LNCaP clone FGC (cell line): ENCODE measurements at regions not wholly inside any gene's neighbourhood (a gene's known extent, or its start where the extent isn't known, plus 50 kb on each side); places are given as distances from the start of the nearest gene placed in this dataset.

ENCODE experiments used
- DNase-seq: peaks from one replicate; pipeline ENCODE4 v3.0.0-alpha.2; 2011; ENCODE audit warnings: low read depth
- H3K4me3 ChIP-seq: 2 replicates; pipeline ENCODE4 v1.5.1; 2011; ENCODE audit warnings: mild to moderate bottlenecking, low read depth, low read length, control low read depth
- TF ChIP-seq, protein P1 (sequence below): IDR thresholded peaks from 2 replicates; pipeline ENCODE4 v1.5.1; 2012; ENCODE audit warnings: mild to moderate bottlenecking; ENCODE audit not compliant: control insufficient read depth, insufficient read depth; ENCODE audit errors: extremely low read depth

DNA sequence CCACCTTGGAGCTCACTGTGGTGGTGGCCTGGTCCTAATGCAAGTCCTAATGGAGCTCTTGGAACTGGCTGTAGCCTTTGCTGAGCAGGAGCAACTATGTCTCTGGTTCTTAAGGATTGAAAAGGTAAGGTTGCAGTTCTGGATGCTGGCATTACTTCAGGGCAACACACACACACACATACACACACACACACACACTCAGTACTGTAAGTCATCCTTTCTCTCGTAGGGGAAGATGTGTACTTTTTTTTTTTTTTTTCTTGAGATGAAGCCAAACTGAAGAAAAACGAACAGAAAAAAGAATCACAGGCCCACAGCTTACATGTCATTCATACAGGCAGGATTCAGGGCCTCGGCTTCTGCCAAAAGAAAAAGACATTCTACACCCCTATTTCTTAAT, 81.1 kb upstream of the RPS23 start:
- TF ChIP-seq, protein P1, sequence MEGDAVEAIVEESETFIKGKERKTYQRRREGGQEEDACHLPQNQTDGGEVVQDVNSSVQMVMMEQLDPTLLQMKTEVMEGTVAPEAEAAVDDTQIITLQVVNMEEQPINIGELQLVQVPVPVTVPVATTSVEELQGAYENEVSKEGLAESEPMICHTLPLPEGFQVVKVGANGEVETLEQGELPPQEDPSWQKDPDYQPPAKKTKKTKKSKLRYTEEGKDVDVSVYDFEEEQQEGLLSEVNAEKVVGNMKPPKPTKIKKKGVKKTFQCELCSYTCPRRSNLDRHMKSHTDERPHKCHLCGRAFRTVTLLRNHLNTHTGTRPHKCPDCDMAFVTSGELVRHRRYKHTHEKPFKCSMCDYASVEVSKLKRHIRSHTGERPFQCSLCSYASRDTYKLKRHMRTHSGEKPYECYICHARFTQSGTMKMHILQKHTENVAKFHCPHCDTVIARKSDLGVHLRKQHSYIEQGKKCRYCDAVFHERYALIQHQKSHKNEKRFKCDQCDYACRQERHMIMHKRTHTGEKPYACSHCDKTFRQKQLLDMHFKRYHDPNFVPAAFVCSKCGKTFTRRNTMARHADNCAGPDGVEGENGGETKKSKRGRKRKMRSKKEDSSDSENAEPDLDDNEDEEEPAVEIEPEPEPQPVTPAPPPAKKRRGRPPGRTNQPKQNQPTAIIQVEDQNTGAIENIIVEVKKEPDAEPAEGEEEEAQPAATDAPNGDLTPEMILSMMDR, result no peak
- no peak overlapping the region for H3K4me3 ChIP-seq

DNA sequence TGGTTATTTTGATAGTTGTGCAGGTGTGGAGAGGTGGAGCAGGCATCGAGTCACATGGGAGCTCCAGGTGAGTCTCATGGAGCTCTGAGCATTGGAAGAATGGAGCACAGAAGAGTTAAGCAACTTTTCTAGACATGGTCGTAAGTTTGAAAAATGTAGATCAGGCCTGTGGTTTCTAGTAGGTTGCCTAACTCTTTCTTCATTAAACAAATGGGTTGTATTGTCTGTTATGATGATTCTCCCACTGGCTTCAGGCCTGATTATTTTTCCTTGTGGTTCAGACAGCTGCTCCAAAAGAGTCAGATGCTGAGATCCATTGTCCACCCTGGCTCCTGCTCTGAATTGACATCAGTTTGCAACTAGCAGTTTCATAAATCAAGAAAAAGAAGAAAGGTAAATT, 80.3 kb upstream of the RPS23 start:
- H3K4me3 ChIP-seq, result no peak overlapping the region
- TF ChIP-seq, protein P1, result no peak
- DNase-seq, result no peak

More for the DNA sequence above, 81.1 kb upstream of the RPS23 start:
- DNase-seq, result no peak

- no peak for DNase-seq
Observed at GRCh38 chr5:82356808-82357671, 78.9 kb upstream of the RPS23 start.

GRCh38 chr5:82356021-82356420, 77.9 kb upstream of the RPS23 start:
- DNase-seq, result no peak
- no peak overlapping the region for H3K4me3 ChIP-seq
- TF ChIP-seq, protein P1, result no peak

More at GRCh38 chr5:82356808-82357671, 78.9 kb upstream of the RPS23 start:
- TF ChIP-seq, protein P1, result no peak
- no peak overlapping the region for H3K4me3 ChIP-seq

- no peak overlapping the region for H3K4me3 ChIP-seq
- TF ChIP-seq, protein P1, result no peak
- DNase-seq, result no peak
Observed at GRCh38 chr5:82355496-82355895, 77.3 kb upstream of the RPS23 start.

GRCh38 chr5:82355053-82355452, 76.9 kb upstream of the RPS23 start:
- DNase-seq, result no peak
- TF ChIP-seq, protein P1, result no peak
- no peak overlapping the region for H3K4me3 ChIP-seq
